NAMALWA (cell line): ENCODE measurements at regions not wholly inside any gene's neighbourhood (a gene's known extent, or its start where the extent isn't known, plus 50 kb on each side); places are given as distances from the start of the nearest gene placed in this dataset.

Source experiments
- DNase-seq: peaks from one replicate; pipeline ENCODE4 v3.0.0-alpha.2; 2015; ENCODE audit warnings: low spot score

GRCh38 chr6:145400508-145400907 is 334.8 kb downstream of the EPM2A start:
- no peak for DNase-seq

GRCh38 chr6:145405006-145405551 is 330.2 kb downstream of the EPM2A start:
- DNase-seq, result no peak

- no peak for DNase-seq
Measured at GRCh38 chr6:145406783-145407182, 328.5 kb downstream of the EPM2A start.

GRCh38 chr6:145415616-145416015 is 319.7 kb downstream of the EPM2A start:
- DNase-seq, result no peak

- DNase-seq, result no peak
Measured at GRCh38 chr6:145420599-145420998, 314.7 kb downstream of the EPM2A start.

DNA sequence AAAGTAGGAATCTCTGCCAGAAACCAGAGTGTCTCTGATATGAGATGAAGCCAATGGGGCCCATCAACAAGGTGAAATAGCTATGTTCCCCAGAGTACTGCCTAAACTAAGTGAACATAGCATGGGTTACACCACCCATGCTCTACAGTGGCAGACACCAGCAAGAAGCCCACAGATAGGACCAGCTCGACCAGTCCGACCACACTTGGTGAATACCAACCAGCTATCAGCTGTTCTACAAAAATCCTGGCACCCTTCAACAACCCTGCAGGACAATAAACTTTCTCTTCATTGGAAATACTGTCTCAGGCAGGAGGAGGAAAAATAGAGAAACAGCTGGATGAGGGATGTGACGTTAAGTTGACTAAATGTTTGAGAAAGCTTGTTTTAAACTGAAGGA is 311.4 kb downstream of the EPM2A start:
- no peak for DNase-seq

GRCh38 chr6:145427232-145427631 is 308.1 kb downstream of the EPM2A start:
- no peak for DNase-seq

GRCh38 chr6:145428706-145429105 is 306.6 kb downstream of the EPM2A start:
- no peak for DNase-seq

GRCh38 chr6:145442110-145442509 is 293.2 kb downstream of the EPM2A start:
- DNase-seq, result no peak

- no peak for DNase-seq
Measured at GRCh38 chr6:145445674-145446073, 289.6 kb downstream of the EPM2A start.

- no peak for DNase-seq
Measured at GRCh38 chr6:145451029-145451428, 284.3 kb downstream of the EPM2A start.

DNA sequence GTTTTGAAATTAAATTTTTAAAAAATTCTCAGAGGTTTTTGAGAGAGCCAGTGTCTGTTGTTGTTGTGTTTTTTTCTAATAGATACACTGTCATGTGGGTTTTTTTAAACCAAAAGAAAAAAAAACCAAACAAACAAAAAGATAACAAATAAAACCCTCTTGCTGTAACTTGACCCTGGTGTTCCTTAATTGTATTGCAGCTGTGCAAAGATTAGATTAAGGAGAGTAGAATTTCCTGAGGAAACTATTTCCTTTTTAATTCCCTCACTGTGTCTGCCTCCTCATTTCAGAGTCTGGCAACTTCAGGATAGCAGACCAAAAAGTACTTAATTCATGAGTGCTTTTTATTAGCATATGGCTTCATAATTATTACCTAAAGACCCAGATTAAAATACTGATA is 281.9 kb downstream of the EPM2A start:
- DNase-seq, result no peak

DNA sequence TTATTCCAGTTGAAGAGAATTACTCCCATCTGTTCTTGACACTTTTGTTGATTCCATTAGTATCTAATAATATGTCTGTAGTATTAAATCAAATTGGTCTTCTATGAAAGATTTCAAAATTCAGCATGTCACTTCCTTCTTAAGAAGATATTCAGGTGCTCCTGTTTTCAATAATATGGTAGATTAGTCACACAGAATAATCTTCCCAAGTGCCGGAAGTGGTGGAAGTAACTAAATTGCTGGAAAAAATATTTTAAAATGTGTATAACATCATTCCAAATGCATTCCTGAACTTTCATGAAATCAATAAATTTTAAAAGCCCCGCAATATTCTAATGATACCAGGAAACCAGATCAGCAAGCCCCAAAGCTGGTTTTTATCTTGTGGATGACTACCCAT is 281.3 kb downstream of the EPM2A start:
- no peak for DNase-seq

GRCh38 chr6:145457556-145457955 is 277.8 kb downstream of the EPM2A start:
- DNase-seq, result no peak

DNA sequence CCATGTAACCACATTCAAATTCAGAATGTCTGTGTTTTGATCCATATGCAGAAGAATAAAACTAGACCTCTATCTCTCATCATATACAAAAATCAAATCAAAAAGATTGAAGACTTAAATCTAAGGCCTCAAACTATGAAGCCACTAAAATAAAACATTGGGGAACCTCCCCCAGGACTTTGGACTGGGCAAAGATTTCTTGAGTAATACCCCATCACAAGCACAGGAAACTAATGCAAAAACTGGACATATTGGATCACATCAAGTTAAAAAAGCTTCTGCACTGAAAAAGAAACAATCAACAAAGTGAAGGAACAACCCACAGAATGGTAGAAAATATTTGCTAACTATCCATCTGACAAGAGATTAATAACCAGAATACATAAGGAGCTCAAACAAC is 266.8 kb downstream of the EPM2A start:
- DNase-seq, result no peak

DNA sequence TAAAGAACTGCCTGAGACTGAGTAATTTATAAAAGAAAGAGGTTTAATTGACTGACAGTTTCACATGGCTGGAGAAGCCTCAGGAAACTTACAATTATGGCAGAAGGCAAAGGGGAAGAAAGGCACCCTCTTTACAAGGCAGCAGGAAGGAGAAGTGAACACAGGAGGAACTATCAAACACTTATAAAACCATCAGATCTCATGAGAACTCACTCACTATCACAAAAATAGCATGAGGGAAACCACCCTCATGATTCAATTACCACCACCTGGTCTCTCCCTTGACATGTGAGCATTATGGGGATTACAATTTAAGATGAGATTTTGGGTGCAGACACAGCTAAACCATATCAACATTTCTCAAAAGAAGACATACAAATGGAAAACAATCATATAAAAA is 266.3 kb downstream of the EPM2A start:
- peak; percentile 3 for DNase-seq

GRCh38 chr6:145475794-145476396 is 259.4 kb downstream of the EPM2A start:
- no peak for DNase-seq

GRCh38 chr6:145480024-145480423 is 255.3 kb downstream of the EPM2A start:
- no peak for DNase-seq

GRCh38 chr6:145483191-145483996 is 251.9 kb downstream of the EPM2A start:
- DNase-seq, result no peak

- DNase-seq, result no peak
Measured at GRCh38 chr6:145485288-145485687, 250.0 kb downstream of the EPM2A start.

GRCh38 chr6:145486306-145486705 is 249.0 kb downstream of the EPM2A start:
- no peak for DNase-seq

- DNase-seq, result no peak
Measured at GRCh38 chr6:145489583-145489982, 245.7 kb downstream of the EPM2A start.

GRCh38 chr6:145490068-145490467 is 245.3 kb downstream of the EPM2A start:
- no peak for DNase-seq

DNA sequence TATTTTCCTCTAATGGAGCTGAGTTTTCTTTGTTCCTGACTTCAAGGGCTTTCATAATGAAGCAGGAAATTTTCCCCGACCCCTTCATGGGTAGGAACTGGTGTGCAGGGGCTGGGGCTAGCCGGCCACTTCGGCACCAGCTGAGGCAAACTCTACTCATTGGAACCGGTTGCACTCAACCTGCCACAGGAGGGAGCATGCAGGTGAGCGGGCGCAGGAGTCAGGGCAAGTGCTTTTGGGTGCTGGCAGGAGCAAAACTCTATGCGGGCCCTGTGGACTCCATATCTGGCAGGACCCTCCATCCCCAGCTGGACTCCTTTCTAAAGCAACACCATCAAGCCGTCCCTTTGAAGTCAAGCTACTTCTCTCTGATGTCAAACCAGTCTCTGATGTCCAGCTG is 244.2 kb downstream of the EPM2A start:
- no peak for DNase-seq
